ENCODE measurements at regions not wholly inside any gene's neighbourhood (a gene's known extent, or its start where the extent isn't known, plus 50 kb on each side); places are given as distances from the start of the nearest gene placed in this dataset.
"Not testable (repeated sequence)": the region's sequence is repeated elsewhere in the genome, so short reads cannot be mapped to it uniquely, and the experiment has no call there.

DNA sequence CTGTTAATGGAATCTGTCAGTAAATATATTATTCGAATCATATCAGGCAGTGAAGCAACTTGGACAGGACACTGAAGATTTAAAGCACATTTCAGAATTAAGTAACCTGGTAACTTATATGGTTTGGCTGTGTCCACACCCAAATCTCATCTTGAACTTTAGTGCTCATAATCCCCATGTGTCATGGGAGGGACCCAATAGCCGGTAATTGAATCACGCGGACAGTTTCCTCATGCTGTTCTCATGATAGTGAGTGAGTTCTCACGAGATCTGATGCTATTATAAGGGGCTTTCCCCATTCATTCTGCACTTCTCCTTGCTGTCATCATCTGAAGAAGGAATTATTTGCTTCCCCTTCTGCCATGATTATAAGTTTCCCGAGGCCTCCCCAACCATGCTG lies 83.2 kb upstream of the COL1A2 start:
- Mint-ChIP-seq H3K4me3 (no peak overlapping the region), H3K9me3 (peaks cover 10 to 13% of the 10 kb centered on the region in 2 donors), H3K4me1 (no peaks in the 10 kb centered on the region), H3K27ac (no peak overlapping the region), H3K27me3 (no peaks in the 10 kb centered on the region)
- ATAC-seq (no peak), DNase-seq (no peak)

DNA sequence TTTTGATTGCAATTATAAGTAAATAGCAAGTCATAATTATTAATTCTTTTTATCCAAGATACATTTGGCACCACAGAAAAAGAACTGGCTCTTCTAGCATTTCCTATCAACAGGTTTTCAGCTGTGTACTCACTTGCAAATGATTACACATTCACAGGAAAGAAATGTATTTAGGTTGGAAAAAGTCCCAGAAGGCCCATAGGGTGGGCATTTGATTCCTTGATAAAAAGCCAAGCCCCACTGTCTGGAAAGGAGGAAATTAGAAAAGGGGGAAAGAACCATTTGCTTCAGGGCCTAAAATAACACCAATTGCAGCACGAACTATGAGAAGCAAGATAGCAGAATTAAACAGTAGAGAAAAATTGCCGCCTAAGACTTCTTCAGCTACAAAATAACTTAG lies 80.8 kb upstream of the COL1A2 start:
- DNase-seq = no peak
- Mint-ChIP-seq H3K9me3 (peaks cover 0 to 9% of the 10 kb centered on the region in 2 donors), H3K27ac (no peak overlapping the region), H3K4me3 (no peak overlapping the region), H3K27me3 (no peaks in the 10 kb centered on the region), H3K4me1 (no peaks in the 10 kb centered on the region)
- no peak for ATAC-seq

DNA sequence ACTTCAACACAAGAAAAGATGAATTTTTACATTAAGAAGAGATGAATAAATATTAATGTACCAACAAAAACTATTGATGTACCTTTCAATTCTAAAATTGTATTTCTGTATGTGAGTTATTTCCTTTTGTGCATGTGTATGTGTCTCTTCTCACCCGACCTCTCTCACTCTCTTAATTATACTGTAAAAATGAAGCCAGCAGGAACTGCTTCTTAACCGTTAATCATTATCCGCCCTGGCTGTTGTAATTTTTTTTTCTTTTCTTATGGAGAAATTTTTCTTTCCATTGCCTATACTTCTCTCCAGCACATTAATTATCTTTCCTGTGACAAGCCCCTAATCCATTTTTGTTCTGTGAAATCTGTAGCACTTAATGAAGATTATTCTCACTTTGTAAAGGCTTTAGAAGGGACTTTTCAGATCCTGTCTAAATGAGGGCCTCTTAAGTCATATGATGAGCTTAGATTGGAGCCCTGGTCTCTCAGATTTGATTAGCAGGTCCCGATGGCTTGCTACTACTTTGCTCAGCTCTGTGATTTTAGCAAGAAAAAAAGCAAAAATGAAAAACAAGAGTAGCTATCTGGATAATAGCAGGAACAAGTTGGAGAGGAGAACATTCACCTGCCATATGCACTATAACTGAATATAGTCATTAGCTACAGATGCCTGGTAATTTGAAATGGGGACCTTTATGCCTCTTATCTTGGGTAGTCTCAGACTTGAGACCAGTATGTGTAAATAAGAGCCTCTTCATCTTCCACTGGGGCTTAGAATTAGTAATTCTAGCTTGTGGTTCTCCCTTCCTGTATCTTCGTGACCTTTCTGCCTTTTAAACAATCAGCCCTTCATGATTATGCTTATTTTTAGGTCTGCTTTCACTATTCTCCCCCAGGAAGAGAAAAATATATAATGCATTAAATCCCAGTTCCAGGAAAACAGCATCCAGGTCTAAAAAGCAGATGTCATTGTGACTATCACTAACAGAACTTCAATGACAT lies 80.0 kb upstream of the COL1A2 start:
- no peaks in the 10 kb centered on the region for H3K4me1 Mint-ChIP-seq
- H3K27ac Mint-ChIP-seq = no peak overlapping the region
- H3K9me3 Mint-ChIP-seq = peaks cover 0 to 3% of the 10 kb centered on the region in 2 donors
- H3K27me3 Mint-ChIP-seq = no peaks in the 10 kb centered on the region
- no peak for ATAC-seq
- H3K4me3 Mint-ChIP-seq = no peak overlapping the region
- no peak for DNase-seq

DNA sequence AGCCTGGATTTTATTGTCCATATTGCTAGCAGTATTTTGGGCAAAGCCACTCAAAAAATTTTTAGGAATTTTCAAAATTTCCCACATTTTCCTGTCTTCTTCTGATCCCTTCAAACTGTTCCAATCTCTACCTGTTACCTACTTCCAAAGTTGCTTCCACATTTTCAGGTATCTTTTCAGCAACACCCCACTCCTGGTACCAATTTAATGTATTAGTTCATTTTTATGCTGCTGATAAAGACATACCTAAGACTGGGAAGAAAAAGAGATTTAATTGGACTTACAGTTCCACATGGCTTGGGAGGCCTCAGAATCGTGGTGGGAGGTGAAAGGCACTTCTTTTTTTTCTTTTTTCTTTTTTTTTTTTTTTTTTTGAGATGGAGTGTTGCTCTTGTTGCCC lies 73.6 kb upstream of the COL1A2 start:
- H3K9me3 Mint-ChIP-seq = peaks cover 5 to 13% of the 10 kb centered on the region in 2 donors
- not testable (repeated sequence) for DNase-seq, H3K4me3 Mint-ChIP-seq, H3K27ac Mint-ChIP-seq, H3K27me3 Mint-ChIP-seq, H3K4me1 Mint-ChIP-seq, ATAC-seq

DNA sequence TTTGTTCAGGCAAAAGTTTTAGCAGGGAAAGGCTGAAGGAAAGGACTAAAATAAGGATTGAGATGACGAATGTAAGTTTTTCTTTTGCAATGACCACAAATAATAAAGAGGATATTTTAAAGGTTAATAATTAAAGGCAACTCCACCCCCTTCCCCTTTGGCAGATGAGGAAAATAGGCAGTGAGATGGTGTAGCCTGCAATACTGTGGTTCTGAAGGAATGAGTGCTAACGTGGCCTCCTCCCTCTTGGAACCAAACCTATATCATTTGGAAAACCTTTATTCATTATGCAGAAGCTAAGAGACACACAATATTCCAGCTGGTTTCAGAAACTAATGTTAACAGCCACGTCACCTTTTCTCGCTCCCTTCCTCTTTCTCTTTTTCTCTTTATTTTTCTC lies 70.9 kb upstream of the COL1A2 start:
- Mint-ChIP-seq H3K4me3 (no peak overlapping the region), H3K27me3 (no peaks in the 10 kb centered on the region), H3K9me3 (peaks cover 13 to 14% of the 10 kb centered on the region in 2 donors), H3K4me1 (no peaks in the 10 kb centered on the region), H3K27ac (no peak overlapping the region)
- ATAC-seq (no peak), DNase-seq (no peak)

DNA sequence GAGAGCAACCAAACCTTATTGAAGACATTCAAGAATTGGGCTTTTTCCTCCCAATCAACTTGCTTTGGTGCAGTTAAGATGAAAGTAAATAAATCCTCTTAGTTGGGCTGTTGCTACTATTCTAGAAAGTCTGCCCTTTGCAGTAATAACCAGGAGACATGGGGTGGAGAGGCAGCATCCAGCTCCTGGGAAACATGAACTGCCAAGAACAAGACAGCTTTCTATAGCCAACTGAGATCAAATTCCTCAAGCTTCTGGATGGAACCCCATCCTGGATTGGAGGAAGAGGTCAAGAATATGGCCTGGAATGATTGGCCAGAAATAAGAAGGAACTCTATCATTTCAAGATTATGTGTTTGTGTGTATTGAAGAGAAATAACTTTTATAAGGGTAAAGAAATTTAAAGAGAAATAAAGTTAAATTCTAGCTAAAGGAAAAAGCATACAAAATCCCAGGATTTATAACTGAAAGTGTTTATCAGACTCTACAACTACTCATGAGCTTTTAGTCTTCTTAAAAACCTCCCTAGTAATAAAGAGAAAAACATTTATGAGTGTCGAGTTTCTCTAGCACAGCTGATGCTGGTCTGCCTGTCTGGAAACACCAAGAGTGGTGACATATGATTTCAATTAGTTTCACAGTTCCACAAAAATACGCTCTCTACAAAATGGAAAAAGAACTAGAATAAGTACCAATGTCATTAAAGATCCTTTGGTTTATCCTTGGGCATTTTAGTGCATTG lies 70.1 kb upstream of the COL1A2 start:
- H3K9me3 Mint-ChIP-seq = peaks cover 13 to 14% of the 10 kb centered on the region in 2 donors
- ATAC-seq (no peak), DNase-seq (no peak)
- no peaks in the 10 kb centered on the region for H3K27me3 Mint-ChIP-seq
- H3K27ac Mint-ChIP-seq = no peak overlapping the region
- H3K4me1 Mint-ChIP-seq = no peaks in the 10 kb centered on the region
- H3K4me3 Mint-ChIP-seq = no peak overlapping the region

DNA sequence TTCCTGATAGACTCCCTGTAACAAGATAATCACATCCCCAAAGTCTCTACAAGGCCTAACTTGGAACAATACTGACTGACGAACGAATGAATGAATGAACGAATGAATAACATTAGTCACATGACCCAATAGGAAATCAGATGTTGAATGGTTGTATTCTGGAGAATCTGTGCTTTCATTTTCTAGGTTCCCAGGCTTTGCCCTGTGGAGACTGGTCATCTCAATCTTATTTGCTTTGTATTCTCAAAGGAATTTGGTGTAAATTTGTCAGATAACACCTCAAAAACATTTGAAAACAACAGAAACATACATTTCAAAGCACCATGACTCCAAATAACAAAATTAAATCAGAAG lies 69.6 kb upstream of the COL1A2 start:
- DNase-seq (no peak), ATAC-seq (no peak)
- Mint-ChIP-seq H3K27me3 (no peaks in the 10 kb centered on the region), H3K27ac (no peak overlapping the region), H3K4me3 (no peak overlapping the region), H3K4me1 (no peaks in the 10 kb centered on the region), H3K9me3 (peaks cover 13 to 14% of the 10 kb centered on the region in 2 donors)

DNA sequence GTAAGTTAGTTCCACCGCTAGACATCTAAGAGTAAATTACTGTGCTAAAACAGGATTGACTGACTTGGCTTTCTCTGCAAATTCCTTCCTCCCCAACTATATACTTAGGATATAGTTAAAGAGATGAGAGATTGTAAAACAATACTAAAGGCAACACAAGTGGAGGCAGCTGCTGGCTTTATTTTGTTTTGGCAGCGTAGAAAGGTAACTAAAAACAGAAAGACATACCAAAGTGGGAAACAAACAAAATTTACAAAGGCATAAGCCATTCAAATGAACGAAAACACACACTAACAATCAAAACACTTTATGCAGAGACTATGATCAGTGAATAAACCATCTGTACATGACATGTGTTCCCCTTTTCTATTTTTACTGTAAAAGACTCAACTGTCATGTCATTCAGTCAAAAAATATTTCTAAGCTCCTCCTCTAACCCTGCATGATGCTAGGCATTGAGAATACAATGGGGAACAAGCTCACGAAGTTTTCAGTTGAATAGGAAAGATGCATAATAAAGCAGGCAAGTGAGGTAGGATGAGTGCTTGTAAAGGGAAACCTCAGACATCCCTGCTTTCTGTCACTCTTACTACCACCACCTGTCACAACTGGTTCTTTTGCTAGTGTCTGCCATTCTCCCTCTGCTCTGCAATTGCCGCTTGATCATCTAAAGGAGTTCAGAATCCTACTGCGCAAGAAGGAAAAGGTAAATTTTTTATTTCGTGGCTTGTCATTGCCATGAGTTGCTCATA lies 64.2 kb upstream of the COL1A2 start:
- ATAC-seq (no peak), DNase-seq (no peak)
- no peak overlapping the region for H3K27ac Mint-ChIP-seq
- no peaks in the 10 kb centered on the region for H3K27me3 Mint-ChIP-seq
- H3K4me1 Mint-ChIP-seq = no peaks in the 10 kb centered on the region
- H3K4me3 Mint-ChIP-seq = no peak overlapping the region
- peaks cover 0 to 8% of the 10 kb centered on the region in 2 donors for H3K9me3 Mint-ChIP-seq

DNA sequence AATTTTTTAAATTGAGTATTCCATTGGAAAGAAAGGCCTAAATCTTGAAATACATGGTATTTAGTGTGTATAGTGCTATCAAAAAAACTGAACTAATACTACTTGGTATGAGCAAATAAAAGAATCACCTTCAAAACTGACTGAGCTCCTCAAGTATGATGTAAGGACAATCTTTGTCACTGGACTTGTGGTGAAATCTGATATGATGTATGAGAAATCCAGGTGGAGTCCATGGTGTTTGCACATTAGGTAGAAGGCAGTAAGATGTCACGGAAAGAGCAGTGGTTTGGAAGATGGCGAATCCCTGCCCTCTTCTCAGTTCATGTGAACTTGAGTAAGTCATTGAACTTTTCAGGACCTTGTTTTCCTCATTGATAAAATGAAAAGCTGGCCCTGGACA lies 62.1 kb upstream of the COL1A2 start:
- Mint-ChIP-seq H3K4me3 (no peak overlapping the region), H3K27ac (no peak overlapping the region), H3K27me3 (no peaks in the 10 kb centered on the region), H3K4me1 (no peaks in the 10 kb centered on the region), H3K9me3 (no peaks in the 10 kb centered on the region)
- no peak for DNase-seq
- no peak for ATAC-seq

DNA sequence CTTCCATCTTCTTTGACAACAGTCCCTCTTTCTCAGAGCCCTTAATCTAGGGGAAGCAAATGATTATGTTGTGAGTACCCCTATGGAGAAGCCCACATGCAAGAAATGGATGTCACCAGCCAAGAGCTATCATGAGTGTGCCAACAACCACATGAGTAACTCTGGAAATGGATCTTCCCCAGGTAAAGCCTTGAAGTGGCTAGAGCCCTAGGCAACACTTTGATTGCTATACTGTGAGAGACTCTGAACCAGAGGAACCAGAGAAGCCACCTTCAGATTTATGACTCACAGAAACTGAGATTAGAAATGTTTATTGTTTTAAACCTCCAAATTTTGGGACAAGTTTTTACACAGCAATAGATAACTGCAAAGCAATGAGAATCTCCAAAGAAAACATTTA lies 60.9 kb upstream of the COL1A2 start:
- no peaks in the 10 kb centered on the region for H3K4me1 Mint-ChIP-seq
- no peak for ATAC-seq
- no peak for DNase-seq

DNA sequence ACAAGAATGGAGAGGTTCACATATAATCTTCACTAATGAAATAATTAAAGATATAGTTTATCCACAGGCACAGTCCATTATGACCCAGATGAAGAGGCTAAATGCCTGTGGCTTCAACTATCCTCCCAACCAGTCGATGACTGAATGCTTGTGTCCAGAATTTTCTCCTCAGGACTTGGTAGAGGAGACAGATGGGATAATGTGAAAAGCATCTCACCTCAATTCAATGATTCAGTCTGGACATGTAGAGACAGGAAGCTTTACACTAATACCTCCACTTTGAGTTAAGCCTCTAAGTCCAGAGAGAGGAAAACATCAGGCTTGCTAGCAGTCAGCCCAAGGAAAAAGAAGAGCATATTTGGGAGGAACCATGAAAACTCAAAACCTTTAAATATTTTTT lies 59.1 kb upstream of the COL1A2 start:
- no peaks in the 10 kb centered on the region for H3K9me3 Mint-ChIP-seq

More for the DNA sequence above, 60.9 kb upstream of the COL1A2 start:
- Mint-ChIP-seq H3K9me3 (no peaks in the 10 kb centered on the region), H3K27ac (no peak overlapping the region), H3K4me3 (no peak overlapping the region), H3K27me3 (no peaks in the 10 kb centered on the region)

DNA sequence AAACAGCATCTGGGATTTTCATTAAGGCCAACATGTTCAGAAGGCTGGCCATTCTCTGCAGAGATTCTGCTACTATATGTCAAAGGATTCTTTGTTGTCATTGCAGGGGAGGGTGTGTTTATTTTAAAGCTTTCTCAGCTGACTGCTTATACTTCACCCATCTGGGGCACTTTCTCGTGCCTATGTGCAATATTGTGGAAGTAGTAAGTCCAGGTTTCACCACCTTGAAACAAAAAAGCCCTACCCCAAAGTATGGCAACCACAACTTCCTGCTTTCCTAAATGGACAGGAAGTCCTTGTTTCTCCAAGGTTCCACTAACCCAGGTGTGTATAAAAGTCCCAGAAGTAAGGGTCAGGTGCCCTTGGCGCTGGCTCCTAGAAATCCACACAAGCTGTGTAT lies 58.7 kb upstream of the COL1A2 start:
- DNase-seq = no peak
- ATAC-seq = no peak
- no peaks in the 10 kb centered on the region for H3K27me3 Mint-ChIP-seq
- no peak overlapping the region for H3K4me3 Mint-ChIP-seq
- no peaks in the 10 kb centered on the region for H3K9me3 Mint-ChIP-seq
- no peaks in the 10 kb centered on the region for H3K4me1 Mint-ChIP-seq
- H3K27ac Mint-ChIP-seq = no peak overlapping the region

More for the DNA sequence above, 59.1 kb upstream of the COL1A2 start:
- DNase-seq (no peak), ATAC-seq (no peak)
- no peaks in the 10 kb centered on the region for H3K4me1 Mint-ChIP-seq
- H3K4me3 Mint-ChIP-seq = no peak overlapping the region
- no peak overlapping the region for H3K27ac Mint-ChIP-seq
- H3K27me3 Mint-ChIP-seq = no peaks in the 10 kb centered on the region

DNA sequence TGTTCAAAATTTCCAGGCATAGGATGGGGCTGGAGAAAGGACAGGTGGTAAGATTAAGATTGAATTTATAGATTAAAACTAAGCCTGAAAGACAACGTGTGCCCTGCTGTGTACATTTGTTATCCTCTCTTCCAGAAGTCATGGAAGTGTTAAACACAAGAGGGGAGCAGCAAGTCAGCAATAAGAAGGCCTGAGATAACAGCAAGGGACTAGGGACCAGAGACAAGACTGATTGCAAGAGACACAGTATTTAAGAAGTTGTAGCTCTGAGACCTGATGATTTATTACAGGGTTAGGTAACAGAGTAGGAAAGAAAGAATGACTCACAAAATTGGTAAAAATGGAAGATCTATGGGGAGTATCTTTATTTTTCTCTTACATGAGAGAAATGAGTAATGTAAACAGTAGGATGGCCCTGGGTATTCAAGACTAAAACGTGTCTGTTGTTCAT lies 55.7 kb upstream of the COL1A2 start:
- DNase-seq = no peak
- Mint-ChIP-seq H3K9me3 (no peaks in the 10 kb centered on the region), H3K27ac (no peak overlapping the region), H3K4me1 (no peaks in the 10 kb centered on the region), H3K27me3 (no peaks in the 10 kb centered on the region), H3K4me3 (no peak overlapping the region)
- no peak for ATAC-seq

DNA sequence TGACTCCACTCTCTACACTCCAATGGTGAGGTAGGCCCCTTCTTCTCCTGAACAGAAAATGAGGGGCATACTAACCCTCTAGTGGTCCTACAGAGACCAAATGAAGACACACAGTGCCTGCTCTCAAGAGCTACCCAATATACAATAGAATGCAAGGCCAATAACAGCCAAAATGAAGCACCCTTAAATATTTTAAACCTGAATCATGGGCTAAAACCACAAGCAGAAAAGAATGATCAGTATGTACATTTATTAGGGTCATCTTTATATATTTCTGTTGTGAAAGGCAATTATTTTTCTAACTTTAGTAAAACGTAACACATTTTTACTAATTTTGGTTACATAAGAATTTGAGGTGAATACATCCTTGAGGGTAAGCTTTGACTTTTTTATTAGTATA lies 49.9 kb upstream of the COL1A2 start:
- H3K9me3 Mint-ChIP-seq = no peaks in the 10 kb centered on the region
- H3K4me3 Mint-ChIP-seq = no peak overlapping the region
- no peak overlapping the region for H3K27ac Mint-ChIP-seq
- no peaks in the 10 kb centered on the region for H3K27me3 Mint-ChIP-seq
- no peaks in the 10 kb centered on the region for H3K4me1 Mint-ChIP-seq
- no peak for ATAC-seq
- DNase-seq = no peak

Measured in stimulated activated naive CD8-positive, alpha-beta T cell treated with anti-CD3 and anti-CD28 coated beads, Interleukin-15, amount 100 ng/mL, for 72 hours (primary cell).